CD4-positive, alpha-beta T cell treated with Interleukin-21 for 1 hour (primary cell): ENCODE measurements at regions not wholly inside any gene's neighbourhood (a gene's known extent, or its start where the extent isn't known, plus 50 kb on each side); places are given as distances from the start of the nearest gene placed in this dataset.
"Not testable (repeated sequence)": the region's sequence is repeated elsewhere in the genome, so short reads cannot be mapped to it uniquely, and the experiment has no call there.

Experiments used
- DNase-seq: peaks from one replicate; pipeline ENCODE4 v3.0.0-alpha.2; 2020

DNA sequence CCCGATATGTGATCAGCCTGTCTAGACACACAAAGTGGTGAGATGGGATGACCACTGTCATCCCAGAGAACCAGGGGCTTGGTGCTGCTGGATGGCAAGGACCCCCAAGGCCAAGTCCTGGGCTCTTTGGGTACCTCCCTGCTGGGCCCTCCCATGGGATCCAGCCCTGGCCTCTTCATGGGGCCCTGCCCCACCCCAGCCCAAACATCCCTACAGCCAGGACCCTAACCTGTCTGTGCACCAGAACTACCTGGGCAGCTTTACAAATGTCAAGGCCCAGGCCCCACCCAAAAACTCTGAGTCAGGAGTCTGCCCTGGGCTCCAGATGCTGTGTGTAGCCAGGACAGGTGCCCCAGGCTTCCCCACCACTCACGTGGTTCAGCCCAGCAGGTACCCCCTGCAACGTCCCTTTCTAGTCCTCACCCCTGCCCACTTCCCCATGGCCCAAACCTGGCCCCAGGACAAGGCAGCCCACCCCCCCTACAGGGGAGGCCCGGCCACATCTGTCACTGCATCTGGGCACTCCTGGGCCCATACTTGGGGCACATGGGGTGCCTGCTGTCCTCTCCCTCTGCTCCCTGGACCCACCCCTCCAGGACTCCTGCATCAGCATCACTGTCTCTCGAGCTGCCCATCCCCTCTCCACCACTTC, 233.5 kb downstream of the TUBA3C start:
- DNase-seq, result no peak

DNA sequence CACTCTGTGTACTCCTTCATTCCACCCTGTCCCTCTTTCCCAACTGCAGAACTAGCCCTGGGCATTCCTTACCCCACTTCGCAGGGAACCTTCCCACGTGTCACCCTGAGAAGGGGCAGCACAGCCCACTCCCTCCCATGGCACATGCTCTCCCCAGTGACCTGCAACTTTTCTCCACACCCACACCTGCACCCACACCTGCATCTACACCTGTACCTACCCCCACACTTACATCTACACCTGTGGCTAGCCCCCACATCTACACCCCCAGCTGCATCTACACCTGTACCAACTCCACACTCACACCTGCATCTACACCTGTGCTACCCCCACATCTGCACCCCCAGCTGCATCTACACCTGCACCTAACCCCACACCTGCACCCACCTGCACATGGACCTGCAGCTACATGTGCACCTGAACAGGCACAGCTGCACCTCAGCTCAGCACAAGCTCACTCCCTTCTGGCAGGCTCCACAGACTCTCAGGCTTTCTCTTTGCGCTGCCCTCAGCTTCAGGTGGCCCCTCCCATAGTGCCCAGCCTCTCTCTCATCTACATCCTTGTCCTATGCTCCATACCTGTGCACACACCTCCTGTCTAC, 234.1 kb downstream of the TUBA3C start:
- DNase-seq, result no peak

DNA sequence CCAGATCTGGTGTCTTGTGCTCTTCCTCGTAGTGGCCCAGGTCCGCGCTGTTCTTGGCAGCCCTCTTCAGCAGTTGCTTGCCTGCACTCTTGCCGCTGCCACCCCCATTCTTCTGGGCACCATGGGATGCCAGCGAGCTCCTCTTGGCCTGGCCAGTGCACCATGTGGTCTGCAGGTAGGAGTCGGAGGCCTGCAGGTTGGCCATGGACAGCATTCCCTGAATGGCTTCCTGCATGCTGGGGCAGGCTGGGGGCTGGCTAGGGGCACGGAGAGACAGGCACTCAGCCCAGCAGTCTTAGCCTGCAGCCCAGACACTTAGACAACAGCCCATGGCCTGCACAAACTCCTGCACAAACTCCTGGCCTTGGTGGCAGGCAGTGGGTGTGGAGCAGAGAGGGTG, 234.9 kb downstream of the TUBA3C start:
- DNase-seq, result no peak

DNA sequence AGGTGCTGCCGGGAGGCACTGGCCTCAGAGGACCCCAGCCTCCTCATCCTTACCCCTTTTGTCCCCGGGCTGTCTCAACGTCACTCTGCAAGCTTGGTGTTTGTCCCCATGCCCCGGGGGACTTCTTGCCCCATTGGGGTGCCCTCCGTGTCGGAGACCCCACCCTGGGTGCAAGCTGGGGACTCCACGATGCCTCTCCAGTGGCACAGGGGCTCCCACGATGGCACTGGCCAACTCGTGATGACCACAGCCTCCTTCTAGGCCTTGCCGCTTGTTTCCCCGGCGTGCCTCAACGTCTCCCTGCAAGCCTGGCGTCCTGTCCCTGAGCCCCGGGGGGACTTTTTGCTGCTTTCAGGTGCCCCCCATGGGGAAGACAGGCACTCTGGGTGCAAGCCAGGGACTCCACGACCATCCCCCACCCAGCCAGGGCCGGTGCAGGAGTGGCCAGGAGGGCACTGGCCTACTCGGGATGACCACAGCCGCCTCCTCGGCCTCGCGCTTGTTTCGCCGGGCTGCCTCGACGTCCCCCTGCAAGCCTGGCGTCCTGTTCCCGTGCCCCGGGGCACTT, 237.0 kb downstream of the TUBA3C start:
- DNase-seq, result no peak

DNA sequence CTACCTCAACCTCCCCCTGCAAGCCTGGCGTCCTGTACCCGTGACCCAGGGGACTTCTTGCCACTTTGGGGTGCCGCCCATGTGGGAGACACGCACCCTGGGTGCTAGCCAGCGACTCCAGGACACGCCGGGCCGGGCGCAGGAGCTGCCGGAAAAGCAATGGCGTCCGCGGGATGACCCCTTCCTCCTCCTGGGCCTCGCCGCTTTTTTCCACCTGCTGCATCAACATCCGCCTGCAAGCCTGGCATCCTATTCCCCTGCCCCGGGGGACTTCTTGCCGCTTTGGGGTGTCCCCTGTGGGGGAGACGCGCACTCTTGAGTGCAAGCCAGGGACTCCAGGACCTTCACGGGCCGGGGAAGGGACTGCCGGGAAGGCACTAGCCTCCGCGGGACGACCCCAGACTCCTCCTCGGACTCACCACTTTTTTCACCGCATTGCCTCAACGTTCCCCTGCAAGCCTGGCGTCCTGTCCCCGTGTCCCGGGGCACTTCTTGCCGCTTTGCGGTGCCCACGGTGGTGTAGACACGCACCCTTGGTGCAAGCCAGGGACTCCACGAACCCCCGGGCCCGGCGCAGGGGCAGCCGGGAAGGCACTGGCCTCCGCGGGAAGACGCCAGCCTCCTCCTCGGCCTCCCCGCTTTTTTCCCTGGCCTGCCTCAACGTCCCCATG, 237.8 kb downstream of the TUBA3C start:
- DNase-seq, result no peak

DNA sequence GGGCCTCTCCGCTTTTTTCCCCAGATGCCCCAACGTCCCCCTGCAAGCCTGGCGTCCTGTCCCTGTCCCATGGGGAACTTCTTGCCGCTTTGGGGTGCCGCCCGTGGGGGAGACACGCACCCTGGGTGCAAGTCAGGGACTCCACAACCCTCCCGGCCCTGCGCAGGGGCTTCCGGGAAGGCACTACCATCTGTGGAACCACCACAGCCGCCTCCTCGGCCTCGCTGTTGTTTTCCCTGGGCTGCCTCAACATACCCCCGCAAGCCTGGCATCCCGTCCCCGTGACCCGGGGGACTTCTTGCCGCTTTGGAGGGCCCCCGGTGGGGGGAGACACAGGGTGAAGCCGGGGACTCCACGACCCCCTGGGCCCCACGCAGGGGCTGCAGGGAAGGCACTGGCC, 238.4 kb downstream of the TUBA3C start:
- DNase-seq, result no peak

DNA sequence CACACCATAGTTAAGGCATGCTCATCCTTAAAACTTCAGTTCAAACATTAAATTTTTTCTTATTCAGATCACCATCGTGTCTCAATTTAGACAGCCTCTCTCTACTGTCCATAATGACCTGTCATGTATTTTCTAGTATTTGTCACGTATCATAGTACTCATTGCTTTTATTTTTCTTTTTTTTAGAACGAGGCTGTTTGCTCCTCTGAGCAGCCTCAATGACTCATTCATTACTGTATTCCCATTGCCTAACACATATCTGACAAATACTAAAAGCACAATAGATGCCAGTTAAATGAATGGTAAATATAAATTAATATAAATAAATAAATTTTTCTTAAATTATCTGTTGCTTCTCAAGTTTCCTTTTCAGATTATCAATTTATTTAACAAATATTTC, 245.5 kb downstream of the TUBA3C start:
- no peak for DNase-seq

DNA sequence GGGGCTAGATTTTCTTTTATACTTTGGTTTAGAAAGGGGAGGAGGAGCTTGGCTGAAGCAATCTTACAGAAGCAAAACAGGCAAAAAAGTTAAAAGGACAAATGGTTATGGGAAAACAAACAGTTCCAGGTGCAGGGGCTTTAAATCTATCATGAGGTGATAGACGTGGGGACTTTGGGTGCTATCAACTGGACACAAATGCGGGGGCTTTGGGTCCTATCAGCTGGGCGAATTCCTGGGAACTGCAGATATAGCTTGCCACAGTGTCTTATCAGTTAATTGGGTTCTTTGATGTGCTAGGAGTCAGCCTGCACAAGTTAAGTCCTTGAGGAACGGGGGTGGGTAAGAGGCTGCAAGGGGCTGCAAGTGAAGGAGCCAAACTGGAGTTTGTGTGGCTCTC, 260.6 kb downstream of the TUBA3C start:
- no peak for DNase-seq

DNA sequence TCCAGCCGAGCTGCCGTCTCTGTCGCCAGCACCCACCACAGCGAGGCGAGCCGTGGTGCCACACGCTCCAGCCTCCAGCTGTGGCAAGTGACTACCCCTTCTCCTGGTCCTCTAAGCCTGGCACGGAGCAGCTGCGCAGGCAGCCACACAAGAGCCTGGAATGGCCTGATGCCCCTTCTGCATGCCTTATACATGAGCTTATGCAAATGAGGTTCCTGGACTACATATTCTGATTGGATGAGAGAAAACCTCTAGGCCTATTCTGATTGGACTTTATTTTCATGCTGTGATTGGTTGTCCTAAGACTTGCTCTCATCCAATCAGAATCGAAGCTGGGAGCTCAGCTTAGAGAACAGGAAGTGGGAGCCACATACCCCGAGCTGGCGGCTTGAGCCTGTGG, 276.5 kb downstream of the TUBA3C start:
- not testable (repeated sequence) for DNase-seq

DNA sequence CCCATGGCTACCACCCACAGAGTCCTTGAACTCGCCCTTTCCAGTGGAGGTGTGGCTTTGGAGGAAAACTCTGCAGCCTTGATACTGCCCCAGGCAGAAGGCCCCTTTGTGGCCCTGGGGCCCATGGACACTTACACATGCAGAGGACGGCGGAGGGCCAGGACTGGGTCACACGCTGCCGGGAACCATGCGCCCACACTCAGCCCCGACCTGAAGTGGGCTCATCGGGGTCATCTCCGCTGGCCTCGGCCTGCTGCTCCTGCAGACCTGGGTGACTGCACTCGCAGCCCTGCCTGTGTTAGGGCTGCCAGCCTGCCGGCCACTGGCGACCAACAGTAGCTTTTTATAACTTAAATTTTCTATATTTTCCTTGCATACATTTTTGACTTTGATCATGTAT, 286.2 kb downstream of the TUBA3C start:
- not testable (repeated sequence) for DNase-seq

DNA sequence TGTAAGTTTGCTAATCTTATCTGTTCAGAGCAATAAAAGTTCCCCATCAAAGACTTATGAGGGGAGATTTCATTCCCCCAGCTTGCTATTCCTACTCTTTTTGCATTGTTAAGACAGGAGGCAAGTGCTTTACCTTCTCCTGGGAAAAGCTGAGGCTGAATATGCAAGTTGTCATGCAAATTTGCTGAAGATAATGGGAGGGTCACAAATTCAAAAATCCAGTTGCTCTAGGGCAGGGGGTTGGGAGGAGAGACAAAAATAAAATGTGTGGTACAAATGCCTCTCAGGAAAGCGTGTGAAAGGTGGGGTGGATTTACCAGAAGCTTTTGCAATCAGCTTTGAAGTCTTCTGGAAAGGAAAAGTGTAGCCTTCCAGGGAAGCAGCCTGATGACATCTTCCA, 290.4 kb downstream of the TUBA3C start:
- not testable (repeated sequence) for DNase-seq

DNA sequence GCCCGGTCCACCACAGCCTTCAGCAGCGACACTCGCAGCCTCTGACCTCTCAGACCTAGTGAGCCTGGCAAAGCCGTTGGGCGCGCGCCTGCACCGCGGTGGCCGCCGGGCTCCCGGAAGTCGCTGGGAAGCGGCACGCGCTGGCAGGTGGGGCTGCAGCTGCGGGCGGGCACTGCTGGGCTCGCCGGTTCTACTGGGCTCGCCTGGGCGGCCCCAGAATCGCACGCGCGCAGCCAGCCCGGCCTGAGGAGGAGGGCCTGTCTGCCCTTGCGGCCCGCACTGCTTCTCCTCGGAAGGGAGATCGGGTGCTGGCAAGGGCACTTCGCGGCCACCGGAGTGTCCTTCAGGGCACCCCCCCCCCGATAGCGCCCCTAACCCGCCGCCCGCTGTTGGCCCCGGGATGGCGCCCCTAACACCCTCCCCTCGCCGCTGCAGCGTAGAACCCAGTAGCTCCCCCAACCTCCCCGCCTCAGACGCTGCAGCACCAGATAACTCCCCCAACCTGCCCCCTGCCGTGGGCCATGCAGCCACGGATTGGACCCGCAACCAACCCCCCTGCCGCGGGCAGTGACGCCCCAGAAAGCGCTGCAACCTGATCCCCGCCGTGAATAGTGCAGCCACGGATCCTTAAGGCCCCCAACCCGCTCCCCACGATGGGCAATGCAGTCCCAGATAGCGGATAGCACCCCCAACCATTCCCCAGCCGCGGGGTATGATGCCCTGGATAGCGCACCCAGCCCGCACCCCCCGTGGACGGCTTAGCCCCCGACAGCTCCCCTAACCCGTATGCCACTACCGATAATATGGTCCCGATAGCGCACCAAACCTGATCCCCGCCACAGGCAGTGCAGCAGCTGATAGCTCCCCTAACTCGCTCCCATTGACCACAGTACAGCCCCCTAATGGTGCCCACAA, 306.5 kb downstream of the TUBA3C start:
- not testable (repeated sequence) for DNase-seq

DNA sequence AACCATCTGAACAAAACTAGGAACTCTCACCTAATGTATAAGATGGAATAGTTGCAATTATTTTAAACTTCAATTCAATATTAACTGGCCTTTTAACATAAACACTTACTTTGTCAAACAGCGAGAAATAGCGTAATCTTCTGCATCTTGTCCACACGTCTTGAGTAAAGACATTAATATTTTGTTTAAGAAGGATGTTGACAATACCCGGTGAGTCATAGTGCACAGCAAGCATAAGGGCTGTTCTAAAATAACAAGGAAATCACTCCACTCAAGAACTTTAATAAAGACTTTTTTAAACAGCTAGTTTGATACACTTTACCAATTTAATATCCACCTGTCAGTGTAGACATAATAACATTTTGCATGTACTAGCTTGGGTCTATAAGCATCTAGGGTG, 311.1 kb downstream of the TUBA3C start:
- not testable (repeated sequence) for DNase-seq

DNA sequence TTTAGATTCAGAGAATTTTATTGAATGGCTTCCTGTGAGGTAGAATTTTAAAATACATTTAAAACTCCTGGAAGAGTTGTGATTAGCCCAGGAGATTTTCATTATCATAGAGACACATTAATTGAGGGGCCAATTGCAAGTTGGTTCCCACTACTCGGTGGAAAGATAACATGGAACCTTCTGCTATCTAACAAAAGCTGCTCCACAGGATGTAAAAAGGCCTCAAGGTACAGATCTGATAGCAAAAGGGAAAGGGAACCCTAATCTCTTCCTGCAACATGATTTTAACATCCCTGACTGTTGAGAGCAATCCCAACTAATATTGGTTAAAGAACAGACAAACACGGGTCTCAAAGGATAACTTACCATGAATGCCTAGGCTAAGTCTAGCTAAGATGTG, 312.3 kb downstream of the TUBA3C start:
- not testable (repeated sequence) for DNase-seq

DNA sequence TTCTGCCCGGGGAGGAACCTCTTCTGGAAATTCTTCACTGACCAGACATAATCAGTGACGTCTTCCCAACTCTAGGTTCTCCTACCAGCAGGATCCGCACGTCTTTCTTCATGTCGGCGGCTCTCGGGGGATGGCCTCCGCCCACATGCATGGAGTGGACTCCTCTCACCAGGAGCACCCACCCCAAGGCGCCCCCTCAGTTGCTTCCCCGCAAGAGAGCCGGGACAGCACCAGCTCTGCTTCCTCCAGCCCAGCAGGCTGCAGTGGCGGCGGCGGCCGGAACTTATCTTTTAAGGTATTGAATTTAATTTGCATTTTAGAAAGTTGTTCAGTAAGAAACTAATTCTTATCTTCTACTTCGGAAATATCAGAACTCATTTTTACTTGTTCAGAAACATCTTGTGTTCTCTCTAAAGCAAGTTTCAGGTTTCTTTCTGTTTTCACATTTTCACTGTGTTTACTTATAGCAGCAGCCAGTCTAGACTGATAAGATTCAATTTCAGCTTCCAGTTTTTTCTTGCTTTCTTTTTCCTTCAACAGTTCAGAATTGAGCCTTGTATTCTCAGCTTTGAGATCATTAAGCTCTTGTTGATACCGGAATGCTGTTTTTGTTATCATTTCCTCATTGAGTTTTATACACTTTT, 343.5 kb downstream of the TUBA3C start:
- not testable (repeated sequence) for DNase-seq

DNA sequence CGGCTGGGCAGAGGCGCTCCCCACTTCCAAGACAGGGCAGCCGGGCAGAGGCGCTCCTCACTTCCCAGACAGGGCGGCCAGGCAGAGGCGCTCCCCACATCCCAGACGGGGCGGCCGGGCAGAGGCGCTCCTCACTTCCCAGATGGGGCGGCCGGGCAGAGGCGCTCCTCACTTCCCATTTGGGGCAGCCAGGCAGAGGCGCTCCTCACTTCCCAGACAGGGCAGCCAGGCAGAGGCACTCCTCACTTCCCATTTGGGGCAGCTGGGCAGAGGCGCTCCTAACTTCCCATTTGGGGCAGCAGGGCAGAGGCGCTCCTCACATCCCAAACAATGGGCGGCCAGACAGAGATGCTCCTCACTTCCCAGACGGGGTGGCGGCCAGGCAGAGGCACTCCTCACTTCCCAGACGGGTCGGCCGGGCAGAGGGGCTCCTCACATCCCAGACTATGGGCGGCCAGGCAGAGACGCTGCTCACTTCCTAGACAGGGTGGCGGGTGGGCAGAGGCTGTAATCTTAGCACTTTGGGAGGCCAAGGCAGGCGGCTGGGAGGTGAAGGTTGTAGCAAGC, 344.4 kb downstream of the TUBA3C start:
- not testable (repeated sequence) for DNase-seq

DNA sequence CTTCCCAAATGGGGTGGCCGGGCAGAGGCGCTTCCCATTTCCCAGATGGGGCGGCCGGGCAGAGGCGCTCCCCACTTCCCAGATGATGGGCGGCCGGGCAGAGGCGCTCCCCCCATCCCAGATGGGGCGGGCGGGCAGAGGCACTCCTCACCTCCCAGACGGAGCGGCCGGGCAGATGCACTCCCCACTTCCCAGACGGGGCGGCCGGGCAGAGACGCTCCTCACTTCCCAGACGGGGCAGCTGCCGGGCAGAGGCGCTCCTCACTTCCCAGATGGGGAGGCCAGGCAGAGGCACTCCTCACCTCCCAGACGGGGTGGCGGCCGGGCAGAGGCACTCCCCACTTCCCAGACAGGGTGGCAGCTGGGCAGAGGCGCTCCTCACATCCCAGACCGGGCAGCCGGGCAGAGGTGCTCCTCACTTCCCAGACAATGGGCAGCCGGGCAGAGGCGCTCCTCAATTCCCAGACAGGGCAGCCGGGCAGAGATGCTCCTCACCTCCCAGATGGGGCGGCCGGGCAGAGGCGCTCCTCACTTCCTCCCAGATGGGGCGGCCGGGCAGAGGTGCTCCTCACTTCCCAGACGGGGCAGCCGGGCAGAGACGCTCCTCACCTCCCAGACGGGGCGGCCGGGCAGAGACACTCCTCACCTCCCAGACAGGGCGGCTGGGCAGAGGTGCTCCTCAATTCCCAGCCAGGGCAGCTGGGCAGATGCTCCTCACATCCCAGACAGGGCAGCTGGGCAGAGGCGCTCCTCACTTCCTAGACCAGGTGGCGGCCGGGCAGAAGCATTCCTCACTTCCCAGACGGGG, 345.0 kb downstream of the TUBA3C start:
- DNase-seq, result not testable (repeated sequence)

DNA sequence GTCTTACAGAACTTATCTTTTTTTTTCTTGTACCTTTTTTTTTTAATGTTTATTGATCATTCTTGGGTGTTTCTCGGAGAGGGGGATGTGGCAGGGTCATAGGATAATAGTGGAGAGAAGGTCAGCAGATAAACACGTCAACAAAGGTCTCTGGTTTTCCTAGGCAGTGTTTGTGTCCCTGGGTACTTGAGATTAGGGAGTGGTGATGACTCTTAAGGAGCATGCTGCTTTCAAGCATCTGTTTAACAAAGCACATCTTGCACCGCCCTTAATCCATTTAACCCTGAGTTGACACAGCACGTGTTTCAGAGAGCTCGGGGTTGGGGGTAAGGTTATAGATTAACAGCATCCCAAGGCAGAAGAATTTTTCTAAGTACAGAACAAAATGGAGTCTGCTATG, 345.9 kb downstream of the TUBA3C start:
- DNase-seq, result not testable (repeated sequence)

DNA sequence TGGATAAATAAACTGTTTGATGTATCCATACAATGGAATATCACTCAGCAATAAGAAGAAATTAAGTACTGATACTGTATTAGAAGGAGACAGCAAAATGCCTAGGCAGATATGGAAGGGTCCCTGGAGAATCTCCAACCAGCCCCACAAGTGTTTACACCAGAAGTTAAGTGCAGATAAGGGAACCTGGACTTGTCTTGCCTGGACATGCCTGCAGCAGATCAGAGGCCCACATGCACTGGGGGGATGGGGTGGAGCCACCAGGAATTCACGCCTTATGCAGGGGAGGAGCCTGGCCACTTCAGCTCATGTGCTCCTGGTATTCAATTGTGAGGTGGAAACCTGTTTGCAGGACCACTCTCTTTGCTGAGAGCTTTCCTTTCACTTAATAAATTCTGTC, 356.9 kb downstream of the TUBA3C start:
- not testable (repeated sequence) for DNase-seq

DNA sequence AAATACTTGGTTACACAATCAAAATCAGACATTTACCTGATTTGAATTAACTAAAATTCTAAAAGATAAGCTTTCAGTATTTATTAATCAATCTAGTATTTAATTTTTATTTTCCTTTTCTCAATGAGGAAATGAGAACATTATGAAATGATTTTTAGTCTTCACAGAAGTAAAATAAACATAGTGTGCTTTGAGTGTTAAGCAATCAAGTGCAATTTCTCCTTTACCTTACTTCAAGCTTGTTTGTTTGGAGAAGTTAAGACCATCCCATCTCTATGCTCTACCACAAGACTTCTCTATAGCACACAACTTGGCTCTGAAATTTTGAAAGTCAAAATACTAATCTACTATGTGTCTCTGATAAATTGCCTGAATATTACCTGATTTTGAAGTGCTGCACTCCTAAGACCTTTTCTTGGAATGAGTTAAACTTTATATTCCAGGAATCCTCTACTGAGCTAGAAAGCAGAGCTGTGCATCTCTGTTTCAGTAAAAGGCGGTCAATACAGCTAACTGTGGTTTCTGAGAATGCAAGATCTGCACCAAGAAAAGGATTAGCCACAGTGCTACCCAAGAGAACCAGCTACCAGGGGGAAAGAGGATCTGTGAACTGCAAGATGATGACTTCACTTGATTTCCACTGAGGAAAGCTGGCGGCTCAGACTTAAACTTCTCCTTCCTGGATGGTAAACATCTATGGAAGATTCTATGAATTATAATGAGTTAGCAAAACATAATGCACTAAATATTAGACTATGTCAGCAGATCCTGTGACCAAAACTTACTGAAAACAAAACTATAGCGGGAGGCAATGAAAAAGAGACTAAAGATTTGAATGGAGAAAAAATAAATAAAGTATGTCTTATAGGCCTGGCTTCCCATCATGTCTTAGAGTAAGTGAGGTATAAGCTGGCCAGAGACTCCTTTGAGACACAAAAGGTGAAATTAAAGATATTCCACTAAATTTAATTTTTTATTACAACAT, 358.7 kb downstream of the TUBA3C start:
- DNase-seq, result not testable (repeated sequence)
